HG02642 (cell line): ENCODE measurements at regions not wholly inside any gene's neighbourhood (a gene's known extent, or its start where the extent isn't known, plus 50 kb on each side); places are given as distances from the start of the nearest gene placed in this dataset.

Experiments used
- ATAC-seq: cut with Tn5 transposase; IDR thresholded peaks from one replicate; pipeline ENCODE4 v1.9.1; 2021; ENCODE audit warnings: mild to moderate bottlenecking; ENCODE audit not compliant: unreplicated experiment, poor library complexity

GRCh38 chr14:86305058-86305457 lies 775.1 kb downstream of the FLRT2 start:
- ATAC-seq, result no peak

- ATAC-seq, result no peak
Observed at GRCh38 chr14:86299994-86300393, 770.0 kb downstream of the FLRT2 start.

- no peak for ATAC-seq
Observed at GRCh38 chr14:86296173-86296572, 766.2 kb downstream of the FLRT2 start.

- no peak for ATAC-seq
Observed at GRCh38 chr14:86288336-86288735, 758.4 kb downstream of the FLRT2 start.

- no peak for ATAC-seq
Observed at GRCh38 chr14:86279405-86279804, 749.5 kb downstream of the FLRT2 start.

DNA sequence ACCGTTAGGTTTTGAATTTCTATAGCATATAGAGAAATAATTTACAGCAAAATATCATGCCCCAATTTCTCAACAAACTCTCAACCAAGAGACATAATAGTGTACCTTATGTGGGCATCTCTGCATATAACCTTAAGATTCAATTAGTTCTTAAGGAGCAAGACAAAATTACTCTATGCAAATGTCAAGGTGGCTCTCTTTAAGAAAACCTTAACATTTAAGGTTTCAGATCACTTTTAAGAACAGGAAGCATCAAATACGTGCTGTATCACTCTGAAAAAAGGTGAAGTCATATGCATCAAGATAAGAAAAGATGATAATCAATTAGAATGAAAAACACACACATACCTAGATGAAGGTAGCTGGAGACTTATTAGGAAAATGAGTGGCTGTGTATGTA lies 728.0 kb downstream of the FLRT2 start:
- no peak for ATAC-seq

DNA sequence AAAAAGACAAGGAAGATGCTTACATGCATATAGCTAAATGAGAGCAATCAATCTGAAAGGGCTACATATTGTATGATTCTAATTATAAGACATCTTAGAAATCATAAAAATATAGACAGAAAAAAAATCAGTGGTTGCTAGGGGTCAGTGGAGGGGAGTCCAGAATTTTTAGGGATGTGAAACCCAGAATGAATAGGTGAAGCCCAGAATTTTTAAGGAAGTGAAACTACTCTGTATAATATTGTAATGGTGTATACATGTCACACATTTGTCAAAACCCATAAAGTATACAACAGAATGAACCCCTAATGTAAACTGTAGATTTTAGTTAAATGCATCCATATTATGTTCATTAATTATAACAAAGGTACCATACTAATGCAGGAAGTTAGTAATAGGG lies 713.2 kb downstream of the FLRT2 start:
- ATAC-seq, result no peak

DNA sequence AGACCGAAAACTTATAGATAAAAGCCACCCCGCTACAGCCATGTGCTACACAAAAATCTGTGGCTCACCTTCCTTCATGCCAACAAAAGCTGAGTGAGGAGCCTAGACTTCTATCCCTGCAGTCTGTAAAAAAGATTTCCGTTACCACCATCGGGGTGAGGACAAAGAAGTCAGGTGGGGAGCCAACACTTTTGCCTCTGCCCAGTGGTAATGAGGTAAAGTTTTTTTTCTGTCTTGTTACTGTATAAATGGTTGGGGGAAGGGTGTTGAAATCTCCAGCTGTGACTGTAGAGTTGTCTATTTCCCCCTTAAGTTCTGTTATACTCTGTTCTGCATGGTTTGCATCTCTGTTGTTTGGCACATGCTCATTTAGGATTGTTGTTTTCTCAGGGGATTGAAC lies 707.8 kb downstream of the FLRT2 start:
- ATAC-seq, result no peak

DNA sequence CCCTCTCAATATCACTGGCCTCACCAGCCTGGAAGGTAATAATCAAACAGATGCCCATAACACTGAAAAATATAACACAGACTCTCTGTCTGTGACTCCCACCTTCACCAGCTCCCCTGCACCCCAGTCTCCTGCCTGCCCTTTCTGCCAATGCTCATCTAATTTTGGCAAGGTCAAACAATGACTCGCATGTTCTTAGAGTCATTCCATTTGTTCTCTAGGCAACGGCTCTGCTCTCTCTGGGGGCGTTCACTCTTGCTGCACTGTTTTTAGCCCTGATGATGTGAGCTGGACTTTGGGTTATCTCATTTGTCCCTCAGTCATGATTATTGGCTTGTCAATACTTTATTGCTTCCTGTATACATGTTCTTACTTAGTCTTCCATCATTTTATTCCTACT lies 691.8 kb downstream of the FLRT2 start:
- ATAC-seq, result no peak

- no peak for ATAC-seq
Observed at GRCh38 chr14:86221000-86221399, 691.1 kb downstream of the FLRT2 start.

DNA sequence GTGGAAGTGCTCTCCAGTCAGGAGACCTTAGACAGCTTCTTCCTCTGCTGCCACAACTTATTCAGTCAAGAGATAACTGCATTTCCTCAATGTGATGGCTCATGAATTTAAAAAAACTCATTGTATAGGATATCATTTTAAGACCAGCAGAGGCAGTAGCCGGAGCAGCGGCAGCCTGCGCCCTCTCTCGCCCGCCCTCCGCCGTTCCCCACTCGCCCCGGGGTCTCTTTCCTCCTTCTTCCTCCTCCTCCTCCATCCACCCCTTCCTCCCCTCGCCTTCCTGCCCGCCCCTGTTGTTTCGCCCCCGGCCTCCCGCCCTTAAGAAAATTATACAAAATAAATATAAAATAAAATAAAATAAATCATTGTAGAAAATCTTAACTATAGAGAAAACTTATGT lies 687.6 kb downstream of the FLRT2 start:
- ATAC-seq, result no peak

- no peak for ATAC-seq
Observed at GRCh38 chr14:86203843-86204242, 673.9 kb downstream of the FLRT2 start.

GRCh38 chr14:86196471-86196870 lies 666.5 kb downstream of the FLRT2 start:
- ATAC-seq, result no peak

DNA sequence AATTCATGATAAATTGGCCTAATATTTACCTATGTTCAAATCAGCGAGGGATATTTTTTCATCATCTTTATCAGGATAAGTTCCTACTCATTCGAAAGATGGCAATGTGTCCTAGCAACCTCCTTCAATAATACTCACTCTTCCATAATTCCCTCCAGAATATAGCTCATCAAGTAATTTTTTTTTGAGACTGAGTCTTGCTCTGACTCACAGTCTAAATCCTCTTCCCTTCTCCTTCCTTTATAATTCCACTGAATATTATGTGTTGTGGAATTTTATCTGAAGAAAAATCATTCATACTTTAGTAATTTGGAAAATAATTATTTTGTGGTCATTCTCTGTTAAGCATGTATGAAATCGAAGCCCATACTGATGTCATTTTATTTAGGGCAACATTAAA lies 663.8 kb downstream of the FLRT2 start:
- ATAC-seq, result no peak

- ATAC-seq, result no peak
Observed at GRCh38 chr14:86179980-86180379, 650.0 kb downstream of the FLRT2 start.

GRCh38 chr14:86168371-86168770 lies 638.4 kb downstream of the FLRT2 start:
- ATAC-seq, result no peak

DNA sequence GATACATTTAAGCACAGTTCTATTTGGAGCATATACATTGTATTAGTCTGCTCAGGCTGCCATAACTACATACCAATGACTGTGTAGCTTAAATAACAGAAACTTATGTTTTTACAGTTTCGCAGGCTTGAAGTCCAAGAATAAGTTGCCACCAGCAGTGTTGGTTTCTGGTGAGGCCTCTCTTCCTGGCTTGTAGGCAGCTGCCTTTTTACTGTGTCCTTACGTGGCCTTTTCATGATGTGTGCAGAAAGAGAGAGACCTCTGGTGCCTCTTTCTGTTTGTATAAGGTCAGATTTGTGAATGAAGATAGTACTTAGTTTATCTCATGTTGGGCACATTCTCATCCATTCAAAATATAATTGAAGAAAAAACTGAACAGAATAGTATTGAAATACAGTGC lies 636.6 kb downstream of the FLRT2 start:
- no peak for ATAC-seq

GRCh38 chr14:86153480-86153879 lies 623.5 kb downstream of the FLRT2 start:
- ATAC-seq, result no peak

GRCh38 chr14:86143248-86143647 lies 613.3 kb downstream of the FLRT2 start:
- no peak for ATAC-seq

DNA sequence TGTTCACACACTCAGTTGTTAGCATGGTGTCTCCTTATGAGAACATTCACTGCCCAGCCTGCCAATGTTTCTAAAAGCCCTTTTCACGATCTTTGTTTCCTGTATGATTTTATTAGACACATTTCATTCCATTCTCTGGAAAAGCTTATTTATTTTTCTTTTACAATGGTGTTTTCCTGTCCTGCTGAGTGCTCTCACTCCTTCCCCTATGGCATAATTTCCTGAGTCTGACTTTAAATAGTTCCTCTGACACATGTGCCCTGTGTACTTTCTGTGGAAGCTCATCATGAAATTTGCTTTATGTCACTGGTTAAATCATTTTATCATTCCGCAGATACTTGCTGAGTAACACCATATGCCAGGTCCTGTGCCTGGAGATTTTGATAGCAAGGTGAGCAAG lies 612.0 kb downstream of the FLRT2 start:
- no peak for ATAC-seq

GRCh38 chr14:86129426-86129825 lies 599.5 kb downstream of the FLRT2 start:
- no peak for ATAC-seq

DNA sequence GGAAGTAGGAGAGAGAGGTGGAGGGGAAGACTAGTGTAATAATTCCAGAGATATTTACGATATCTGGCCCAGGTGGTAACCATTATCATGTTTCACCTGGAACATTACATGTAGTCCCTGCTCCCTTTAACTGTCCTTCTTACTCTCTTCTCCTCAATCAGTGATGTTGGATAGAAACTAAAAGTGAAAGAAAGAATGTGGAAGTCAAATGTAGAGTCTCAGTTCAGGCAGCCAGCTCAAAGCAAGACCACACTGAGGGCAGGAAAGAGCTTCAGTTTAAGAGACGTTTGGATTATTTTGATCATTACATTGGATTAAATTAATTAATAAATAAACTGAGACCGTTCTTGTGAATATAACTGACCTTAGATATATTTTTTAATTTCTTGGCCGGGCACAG lies 594.4 kb downstream of the FLRT2 start:
- no peak for ATAC-seq

- ATAC-seq, result no peak
Observed at GRCh38 chr14:86115972-86116371, 586.0 kb downstream of the FLRT2 start.
